Trophoblast cell (in vitro differentiated cells and primary cell): ENCODE measurements at regions not wholly inside any gene's neighbourhood (a gene's known extent, or its start where the extent isn't known, plus 50 kb on each side); places are given as distances from the start of the nearest gene placed in this dataset.

Source experiments
- DNase-seq, 2 donors: peaks; one replicate each; pipeline ENCODE4 v3.0.0-alpha.2; 2016
- H2AFZ ChIP-seq: 2 replicates; pipeline ENCODE4 v1.6.1; 2013; ENCODE audit warnings: low read length, moderate library complexity, mild to moderate bottlenecking; ENCODE audit not compliant: insufficient read depth, poor library complexity
- H2AK5ac ChIP-seq: 2 replicates; pipeline ENCODE4 v1.6.1; 2013; ENCODE audit warnings: mild to moderate bottlenecking, low read length
- H2BK120ac ChIP-seq: 2 replicates; pipeline ENCODE4 v1.6.1; 2013; ENCODE audit warnings: low read length, mild to moderate bottlenecking, moderate library complexity; ENCODE audit not compliant: insufficient read depth, poor library complexity
- H2BK12ac ChIP-seq: 2 replicates; pipeline ENCODE4 v1.6.1; 2013; ENCODE audit warnings: mild to moderate bottlenecking, low read length, moderate library complexity
- H2BK5ac ChIP-seq: 2 replicates; pipeline ENCODE4 v1.6.1; 2013; ENCODE audit warnings: low read length, low read depth, moderate library complexity, mild to moderate bottlenecking; ENCODE audit not compliant: poor library complexity
- H3K14ac ChIP-seq: 2 replicates; pipeline ENCODE4 v1.6.1; 2013; ENCODE audit warnings: mild to moderate bottlenecking, low read length
- H3K18ac ChIP-seq: 2 replicates; pipeline ENCODE4 v1.6.1; 2013; ENCODE audit warnings: mild to moderate bottlenecking, low read length
- H3K23ac ChIP-seq: 2 replicates; pipeline ENCODE4 v1.6.1; 2013; ENCODE audit warnings: low read length
- H3K27ac ChIP-seq: 2 replicates; pipeline ENCODE4 v1.5.1; 2013; ENCODE audit warnings: low read depth, mild to moderate bottlenecking, inconsistent platforms, low read length, moderate library complexity
- H3K27me3 ChIP-seq: 2 replicates; pipeline ENCODE4 v1.6.1; 2013; ENCODE audit warnings: inconsistent platforms, mild to moderate bottlenecking, low read length, moderate library complexity; ENCODE audit not compliant: insufficient read depth
- H3K36me3 ChIP-seq, 2 experiments: 1 replicate in 1 of 2; 2 replicates in 1 of 2; pipeline ENCODE4 v1.6.1; 2013; ENCODE audit warnings: low read length in 2 of 2, mild to moderate bottlenecking in 2 of 2, moderate library complexity in 1 of 2; ENCODE audit not compliant: insufficient read depth in 2 of 2, control insufficient read depth in 1 of 2
- H3K4ac ChIP-seq: 2 replicates; pipeline ENCODE4 v1.6.1; 2013; ENCODE audit warnings: low read depth, mild to moderate bottlenecking, low read length, moderate library complexity
- H3K4me1 ChIP-seq, 2 experiments: 1 replicate in 1 of 2; 2 replicates in 1 of 2; pipeline ENCODE4 v1.6.1; 2013; ENCODE audit warnings: low read length in 2 of 2, mild to moderate bottlenecking in 2 of 2, moderate library complexity in 1 of 2; ENCODE audit not compliant: insufficient read depth in 2 of 2, control insufficient read depth in 1 of 2
- H3K4me2 ChIP-seq: 2 replicates; pipeline ENCODE4 v1.6.1; 2013; ENCODE audit warnings: inconsistent platforms, mild to moderate bottlenecking, low read length, moderate library complexity
- H3K4me3 ChIP-seq: 2 replicates; pipeline ENCODE4 v1.5.1; 2013; ENCODE audit warnings: mild to moderate bottlenecking, low read depth, low read length, inconsistent platforms
- H3K79me1 ChIP-seq: one replicate; pipeline ENCODE4 v1.6.1; 2013; ENCODE audit warnings: low read length
- H3K79me2 ChIP-seq: 2 replicates; pipeline ENCODE4 v1.6.1; 2013; ENCODE audit warnings: low read length, mild to moderate bottlenecking; ENCODE audit not compliant: control insufficient read depth, insufficient read depth, poor library complexity
- H3K9ac ChIP-seq: 2 replicates; pipeline ENCODE4 v1.6.1; 2013; ENCODE audit warnings: mild to moderate bottlenecking, low read length
- H3K9me3 ChIP-seq: 2 replicates; pipeline ENCODE4 v1.6.1; 2013; ENCODE audit warnings: low read depth, mild to moderate bottlenecking, control low read depth, inconsistent platforms, low read length; ENCODE audit not compliant: insufficient read depth
- H4K12ac ChIP-seq: 2 replicates; pipeline ENCODE4 v1.6.1; 2013; ENCODE audit warnings: low read depth, mild to moderate bottlenecking, low read length, moderate library complexity
- H4K8ac ChIP-seq: 2 replicates; pipeline ENCODE4 v1.6.1; 2013; ENCODE audit warnings: low read depth, mild to moderate bottlenecking, low read length, moderate library complexity
- H4K91ac ChIP-seq: one replicate; pipeline ENCODE4 v1.6.1; 2013; ENCODE audit warnings: low read depth, mild to moderate bottlenecking, low read length, moderate library complexity
- WGBS: extraction: QIAGEN DNeasy Blood & Tissue Kit; methylation state at CpG from one replicate; pipeline ENCODE4 v1.1.7; 2013; ENCODE audit warnings: missing lambda C conversion rate; ENCODE audit not compliant: insufficient read length, insufficient coverage; ENCODE audit errors: extremely low coverage; 5-methylcytosine and 5-hydroxymethylcytosine counted together

DNA sequence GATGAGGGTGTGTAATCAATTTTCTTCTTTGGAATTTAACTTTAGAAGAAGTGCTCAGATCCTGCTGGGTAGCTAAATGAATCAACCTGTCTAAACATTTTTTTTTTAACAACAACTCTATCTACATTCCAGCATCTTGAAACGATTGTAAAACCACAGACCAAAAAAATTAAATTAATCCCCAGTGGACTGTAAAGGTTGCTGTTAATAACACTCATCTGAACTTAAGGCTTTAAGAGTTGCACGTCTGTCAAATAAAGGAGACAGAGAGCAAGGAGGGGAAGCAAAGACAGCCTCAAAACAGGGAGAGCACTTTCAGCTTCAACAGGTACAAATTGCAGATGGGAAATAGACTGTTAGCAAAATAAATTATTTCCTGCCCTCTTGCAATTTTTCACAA is 548.5 kb downstream of the DTWD2 start:
- Histone ChIP-seq H3K27me3 (no peaks in the 10 kb centered on the region), H4K91ac (no peak overlapping the region), H2BK12ac (no peak overlapping the region), H3K9ac (no peak overlapping the region), H3K36me3 (no peaks in the 10 kb centered on the region), H2AK5ac (no peak overlapping the region), H3K79me2 (no peaks in the 10 kb centered on the region), H4K12ac (no peak overlapping the region), H3K14ac (no peak overlapping the region), H3K4me3 (no peak overlapping the region), H4K8ac (no peak overlapping the region), H3K4ac (no peak overlapping the region), H3K23ac (no peak overlapping the region), H3K9me3 (no peaks in the 10 kb centered on the region), H3K4me2 (no peak overlapping the region), H3K4me1 (no peaks in the 10 kb centered on the region), H2BK120ac (no peak overlapping the region), H3K27ac (no peak overlapping the region), H2BK5ac (no peak overlapping the region), H2AFZ (no peak overlapping the region), H3K79me1 (no peaks in the 10 kb centered on the region), H3K18ac (no peak overlapping the region)
- WGBS = no CpG with 5 or more reads among the region's 2 CpGs
- no peak for DNase-seq

DNA sequence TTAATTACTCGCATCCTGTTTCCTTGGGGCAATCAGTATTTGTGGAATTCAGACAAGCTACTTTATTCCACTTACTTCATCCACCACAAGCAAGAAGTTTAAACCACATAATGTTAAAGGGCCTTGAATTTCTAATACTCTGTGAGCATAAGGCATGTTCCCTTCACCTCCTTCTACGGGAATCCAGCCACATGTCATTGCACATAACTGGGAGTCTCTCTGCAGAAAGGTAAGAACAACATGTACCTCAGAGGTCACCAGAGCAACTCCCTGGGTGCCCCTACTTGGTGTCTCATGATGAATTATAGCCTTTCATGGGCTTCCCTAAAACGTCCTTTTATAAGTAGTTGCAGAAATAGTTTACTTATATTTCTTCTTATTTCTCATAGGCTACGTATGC is 553.2 kb downstream of the DTWD2 start:
- WGBS = no CpG with 5 or more reads among the region's 4 CpGs
- no peaks in the 10 kb centered on the region for H3K9me3 ChIP-seq
- no peaks in the 10 kb centered on the region for H3K79me2 ChIP-seq
- H4K91ac ChIP-seq = no peak overlapping the region
- H3K4me2 ChIP-seq = no peak overlapping the region
- no peaks in the 10 kb centered on the region for H3K4me1 ChIP-seq
- H4K12ac ChIP-seq = no peak overlapping the region
- no peak overlapping the region for H2AFZ ChIP-seq
- H3K79me1 ChIP-seq = no peaks in the 10 kb centered on the region
- no peaks in the 10 kb centered on the region for H3K36me3 ChIP-seq
- H2AK5ac ChIP-seq = no peak overlapping the region
- H3K14ac ChIP-seq = no peak overlapping the region
- H3K27me3 ChIP-seq = no peaks in the 10 kb centered on the region
- no peak overlapping the region for H2BK5ac ChIP-seq
- no peak overlapping the region for H3K27ac ChIP-seq
- H3K4ac ChIP-seq = no peak overlapping the region
- no peak overlapping the region for H3K9ac ChIP-seq
- no peak overlapping the region for H4K8ac ChIP-seq
- H3K18ac ChIP-seq = no peak overlapping the region
- no peak overlapping the region for H3K4me3 ChIP-seq
- H3K23ac ChIP-seq = no peak overlapping the region
- H2BK12ac ChIP-seq = no peak overlapping the region
- no peak for DNase-seq
- H2BK120ac ChIP-seq = no peak overlapping the region

DNA sequence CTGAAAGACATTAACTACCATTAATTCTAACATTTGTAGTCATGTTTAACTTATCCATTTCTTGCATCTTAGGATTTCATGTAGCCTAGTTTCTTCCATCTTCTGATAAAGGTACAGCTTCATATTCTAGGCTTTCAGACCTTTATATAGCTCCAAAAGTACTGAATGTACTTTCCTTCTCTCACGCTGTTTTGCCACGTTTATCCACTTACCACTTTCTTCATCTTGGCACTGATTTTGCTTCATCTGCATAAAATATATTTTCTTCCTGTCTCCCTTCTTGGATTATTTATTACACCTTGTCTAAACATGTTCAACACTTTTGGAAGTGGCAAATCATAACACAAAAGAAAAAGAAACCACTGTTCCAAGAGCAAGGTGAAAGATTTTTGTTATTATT is 553.8 kb downstream of the DTWD2 start:
- Histone ChIP-seq H2BK5ac (no peak overlapping the region), H3K4ac (no peak overlapping the region), H3K4me1 (no peaks in the 10 kb centered on the region), H2AFZ (no peak overlapping the region), H3K9ac (no peak overlapping the region), H3K4me2 (no peak overlapping the region), H4K91ac (no peak overlapping the region), H3K18ac (no peak overlapping the region), H3K4me3 (no peak overlapping the region), H3K79me2 (no peaks in the 10 kb centered on the region), H3K27me3 (no peaks in the 10 kb centered on the region), H3K23ac (no peak overlapping the region), H4K12ac (no peak overlapping the region), H3K79me1 (no peaks in the 10 kb centered on the region), H2BK12ac (no peak overlapping the region), H3K14ac (no peak overlapping the region), H3K9me3 (no peaks in the 10 kb centered on the region), H3K27ac (no peak overlapping the region), H2BK120ac (no peak overlapping the region), H3K36me3 (no peaks in the 10 kb centered on the region), H4K8ac (no peak overlapping the region), H2AK5ac (no peak overlapping the region)
- no peak for DNase-seq
- WGBS = no CpG with 5 or more reads among the region's 2 CpGs

DNA sequence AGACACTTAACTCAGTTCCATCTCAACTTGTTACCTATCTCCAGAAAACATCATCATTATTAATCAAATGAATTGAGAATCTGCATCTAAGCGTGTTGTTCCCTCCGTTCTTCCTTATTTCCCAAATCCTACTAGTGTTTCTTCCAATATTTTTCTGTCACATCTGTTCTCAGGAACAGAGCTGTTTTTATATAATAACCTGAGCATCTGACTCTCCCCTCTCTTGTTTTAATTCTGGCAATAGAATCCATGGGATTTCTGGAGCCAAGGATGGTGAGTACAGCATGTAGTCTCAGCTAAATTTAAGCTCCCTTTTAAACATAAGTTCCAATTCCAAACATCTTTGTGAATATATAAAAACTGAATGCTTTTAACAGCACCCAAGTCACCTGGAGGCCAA is 558.3 kb downstream of the DTWD2 start:
- no peak overlapping the region for H4K91ac ChIP-seq
- H3K9me3 ChIP-seq = no peaks in the 10 kb centered on the region
- H3K36me3 ChIP-seq = no peaks in the 10 kb centered on the region
- H3K23ac ChIP-seq = no peak overlapping the region
- DNase-seq = no peak
- H3K4me2 ChIP-seq = no peak overlapping the region
- no peak overlapping the region for H2AFZ ChIP-seq
- no peak overlapping the region for H3K18ac ChIP-seq
- H3K27ac ChIP-seq = no peak overlapping the region
- H3K79me1 ChIP-seq = no peaks in the 10 kb centered on the region
- no peaks in the 10 kb centered on the region for H3K4me1 ChIP-seq
- no peaks in the 10 kb centered on the region for H3K79me2 ChIP-seq
- H3K4ac ChIP-seq = no peak overlapping the region
- no peak overlapping the region for H3K14ac ChIP-seq
- H3K9ac ChIP-seq = no peak overlapping the region
- H4K12ac ChIP-seq = no peak overlapping the region
- H3K27me3 ChIP-seq = no peaks in the 10 kb centered on the region
- H3K4me3 ChIP-seq = no peak overlapping the region
- no CpG with 5 or more reads among the region's 2 CpGs for WGBS
- no peak overlapping the region for H2BK120ac ChIP-seq
- H2AK5ac ChIP-seq = no peak overlapping the region
- H2BK5ac ChIP-seq = no peak overlapping the region
- H4K8ac ChIP-seq = no peak overlapping the region
- no peak overlapping the region for H2BK12ac ChIP-seq

DNA sequence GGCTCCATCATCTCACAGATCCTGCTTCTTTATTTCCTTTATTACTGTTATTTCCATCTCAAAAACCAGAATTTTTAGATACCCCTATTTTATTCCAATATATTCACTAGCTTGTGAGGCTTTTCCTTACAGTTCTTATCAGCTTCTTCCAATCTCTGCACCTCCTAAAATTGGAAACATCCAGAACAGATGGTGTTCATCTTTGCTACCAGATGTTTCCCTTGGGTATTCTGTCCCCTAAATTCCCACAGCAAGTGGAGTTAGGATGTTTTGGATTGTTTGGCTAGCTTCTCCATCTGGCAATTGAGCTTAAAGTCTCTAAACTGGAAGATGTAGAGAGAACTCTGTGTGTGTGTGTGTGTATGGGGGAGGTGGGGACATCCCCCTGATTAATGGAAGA is 580.4 kb downstream of the DTWD2 start:
- no peak overlapping the region for H3K18ac ChIP-seq
- H4K8ac ChIP-seq = no peak overlapping the region
- no peak overlapping the region for H2AK5ac ChIP-seq
- no peak overlapping the region for H3K4me3 ChIP-seq
- no peak overlapping the region for H2AFZ ChIP-seq
- no peak overlapping the region for H4K12ac ChIP-seq
- no peak overlapping the region for H3K23ac ChIP-seq
- H2BK120ac ChIP-seq = no peak overlapping the region
- H3K36me3 ChIP-seq = no peaks in the 10 kb centered on the region
- no peaks in the 10 kb centered on the region for H3K27me3 ChIP-seq
- no peaks in the 10 kb centered on the region for H3K79me2 ChIP-seq
- no peaks in the 10 kb centered on the region for H3K9me3 ChIP-seq
- H3K9ac ChIP-seq = no peak overlapping the region
- no peak overlapping the region for H2BK12ac ChIP-seq
- no peaks in the 10 kb centered on the region for H3K4me1 ChIP-seq
- H3K27ac ChIP-seq = no peak overlapping the region
- no peak for DNase-seq
- H3K4me2 ChIP-seq = no peak overlapping the region
- no peak overlapping the region for H3K4ac ChIP-seq
- H2BK5ac ChIP-seq = no peak overlapping the region
- no peaks in the 10 kb centered on the region for H3K79me1 ChIP-seq
- H3K14ac ChIP-seq = no peak overlapping the region
- no peak overlapping the region for H4K91ac ChIP-seq
